B cell (primary cell): ENCODE measurements at regions not wholly inside any gene's neighbourhood (a gene's known extent, or its start where the extent isn't known, plus 50 kb on each side); places are given as distances from the start of the nearest gene placed in this dataset.

ENCODE experiments used
- CTCF ChIP-seq: fragments of 200-600 bp; IDR thresholded peaks from one replicate; pipeline ENCODE4 v1.8.0; 2022; ENCODE audit warnings: antibody characterized with exemption, mild to moderate bottlenecking
- EZH2 ChIP-seq: IDR thresholded peaks from 2 replicates; pipeline ENCODE4 v1.6.1; 2012; ENCODE audit warnings: borderline replicate concordance, low read depth, mild to moderate bottlenecking, moderate library complexity, low read length; ENCODE audit not compliant: insufficient read depth, poor library complexity, severe bottlenecking

GRCh38 chr12:40439771-40440492 lies 215.1 kb downstream of the LRRK2 start:
- TF ChIP-seq CTCF: no peak
- no peak for TF ChIP-seq EZH2
